Breast epithelium (tissue), 4 donors: ENCODE measurements at regions not wholly inside any gene's neighbourhood (a gene's known extent, or its start where the extent isn't known, plus 50 kb on each side); places are given as distances from the start of the nearest gene placed in this dataset.

Experiments used
- DNase-seq, 2 donors: peaks; one replicate each; pipeline ENCODE4 v3.0.0-alpha.2; 2019; ENCODE audit warnings: low spot score in 2 of 2
- H3K27ac ChIP-seq, 2 donors: fragments of 200-600 bp; sonication (generic) in 1 of 2; one replicate each; pipeline ENCODE4 v1.5.1; 2016 to 2019; ENCODE audit warnings: mild to moderate bottlenecking in 1 of 2
- H3K27me3 ChIP-seq, 2 donors: fragments of 200-600 bp; sonication (generic) in 1 of 2; one replicate each; pipeline versions ENCODE4 v1.5.1 to v1.6.0; 2017 to 2019; ENCODE audit warnings: control low read depth in 1 of 2, mild to moderate bottlenecking in 1 of 2
- H3K36me3 ChIP-seq: fragments of 200-600 bp; one replicate; pipeline ENCODE4 v1.5.1; 2019
- H3K4me1 ChIP-seq, 2 donors: fragments of 200-600 bp; sonication (generic); one replicate each; pipeline ENCODE4 v1.5.1; 2016 to 2019; ENCODE audit warnings: control low read depth in 1 of 2
- H3K4me3 ChIP-seq, 3 donors: fragments of 200-600 bp; sonication (generic); 1 replicate in 2 of 3; 2 replicates in 1 of 3; pipeline ENCODE4 v1.5.1; 2016 to 2019; ENCODE audit warnings: mild to moderate bottlenecking in 3 of 3, moderate library complexity in 2 of 3
- H3K9me3 ChIP-seq, 2 donors: fragments of 200-600 bp; sonication (generic) in 1 of 2; one replicate each; pipeline ENCODE4 v1.5.1; 2016 to 2019; ENCODE audit warnings: control low read depth in 1 of 2
- POLR2A ChIP-seq: fragments of 450-650 bp; IDR thresholded peaks from one replicate; pipeline ENCODE4 v1.6.1; 2016; ENCODE audit warnings: antibody characterized with exemption, mild to moderate bottlenecking, moderate library complexity
- POLR2AphosphoS5 ChIP-seq, 3 donors: sonication (generic); formaldehyde crosslinking; IDR thresholded peaks; one replicate each; pipeline ENCODE4 v1.6.1; 2017; ENCODE audit warnings: antibody characterized with exemption in 3 of 3
- intact Hi-C: fragments of 100-400 bp; cut with DNase I; formaldehyde crosslinking; loops from one replicate; pipeline ENCODE4 v1.15.1; 2023; ENCODE audit warnings: low total_unique reads
- TF ChIP-seq, protein P1 (sequence below), 3 donors: fragments of 450-650 bp; IDR thresholded peaks; one replicate each; pipeline ENCODE4 v1.5.1; 2016 to 2017; ENCODE audit warnings: antibody characterized with exemption in 3 of 3, mild to moderate bottlenecking in 3 of 3, moderate library complexity in 3 of 3

DNA sequence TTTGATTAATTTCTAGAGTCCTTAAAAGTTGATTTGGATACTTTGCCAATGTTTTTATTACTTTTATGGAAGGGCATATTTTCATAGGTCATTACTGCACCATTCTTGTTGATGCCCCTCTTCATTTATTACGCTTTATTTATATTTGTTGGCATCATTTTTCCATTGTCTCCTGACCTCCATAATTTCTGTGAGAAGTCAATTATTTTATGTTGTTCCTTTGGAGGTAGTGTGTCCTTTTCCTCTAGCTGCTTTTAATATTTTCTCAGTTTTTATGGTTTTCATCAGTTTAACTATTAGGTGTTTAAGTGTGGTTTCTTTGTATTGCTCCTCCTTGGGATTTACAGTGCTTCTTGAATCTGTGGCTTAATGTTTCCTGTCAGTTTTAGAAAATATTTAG, 134.9 kb downstream of the SAMD9 start:
- H3K27me3 ChIP-seq, result no peaks in the 10 kb centered on the region
- peaks cover 7 to 20% of the 10 kb centered on the region in 2 donors for H3K9me3 ChIP-seq
- H3K36me3 ChIP-seq, result no peaks in the 10 kb centered on the region
- no peak for DNase-seq
- intact Hi-C loops, result no loop called here
- no peak overlapping the region for H3K4me3 ChIP-seq
- TF ChIP-seq, protein P1, sequence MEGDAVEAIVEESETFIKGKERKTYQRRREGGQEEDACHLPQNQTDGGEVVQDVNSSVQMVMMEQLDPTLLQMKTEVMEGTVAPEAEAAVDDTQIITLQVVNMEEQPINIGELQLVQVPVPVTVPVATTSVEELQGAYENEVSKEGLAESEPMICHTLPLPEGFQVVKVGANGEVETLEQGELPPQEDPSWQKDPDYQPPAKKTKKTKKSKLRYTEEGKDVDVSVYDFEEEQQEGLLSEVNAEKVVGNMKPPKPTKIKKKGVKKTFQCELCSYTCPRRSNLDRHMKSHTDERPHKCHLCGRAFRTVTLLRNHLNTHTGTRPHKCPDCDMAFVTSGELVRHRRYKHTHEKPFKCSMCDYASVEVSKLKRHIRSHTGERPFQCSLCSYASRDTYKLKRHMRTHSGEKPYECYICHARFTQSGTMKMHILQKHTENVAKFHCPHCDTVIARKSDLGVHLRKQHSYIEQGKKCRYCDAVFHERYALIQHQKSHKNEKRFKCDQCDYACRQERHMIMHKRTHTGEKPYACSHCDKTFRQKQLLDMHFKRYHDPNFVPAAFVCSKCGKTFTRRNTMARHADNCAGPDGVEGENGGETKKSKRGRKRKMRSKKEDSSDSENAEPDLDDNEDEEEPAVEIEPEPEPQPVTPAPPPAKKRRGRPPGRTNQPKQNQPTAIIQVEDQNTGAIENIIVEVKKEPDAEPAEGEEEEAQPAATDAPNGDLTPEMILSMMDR (IDR thresholded peaks at IDR 0.05), result no peak
- TF ChIP-seq POLR2A (no peak), POLR2AphosphoS5 (IDR thresholded peaks at IDR 0.05) (no peak)
- H3K27ac ChIP-seq, result no peak overlapping the region
- H3K4me1 ChIP-seq, result no peaks in the 10 kb centered on the region

DNA sequence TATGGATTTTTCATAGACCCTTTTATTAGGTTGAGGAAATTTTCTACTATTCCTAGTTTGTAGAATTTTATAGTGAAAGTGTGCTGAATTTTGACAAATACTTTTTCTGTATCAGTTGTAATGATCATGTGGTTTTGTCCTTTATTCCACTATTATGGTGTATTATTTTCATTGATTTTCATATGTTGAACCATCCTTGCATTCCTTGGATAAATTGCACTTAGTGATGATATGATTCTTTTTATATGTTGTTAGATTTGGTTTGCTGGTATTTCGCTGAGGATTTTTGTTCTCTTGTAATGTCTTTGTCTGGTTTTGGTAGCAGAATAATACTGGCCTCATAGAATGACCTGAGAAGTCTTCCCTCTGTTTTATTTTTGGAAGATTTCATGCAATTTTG, 140.6 kb upstream of the CDK6 start:
- TF ChIP-seq POLR2AphosphoS5 (IDR thresholded peaks at IDR 0.05), result no peak
- TF ChIP-seq, protein P1 (IDR thresholded peaks at IDR 0.05), result no peak
- TF ChIP-seq POLR2A, result no peak
- peaks cover 14 to 40% of the 10 kb centered on the region in 2 donors for H3K9me3 ChIP-seq
- no peak overlapping the region for H3K27ac ChIP-seq
- H3K36me3 ChIP-seq, result no peaks in the 10 kb centered on the region
- no peaks in the 10 kb centered on the region for H3K27me3 ChIP-seq
- H3K4me1 ChIP-seq, result no peaks in the 10 kb centered on the region
- no peak for DNase-seq
- no peak overlapping the region for H3K4me3 ChIP-seq
- intact Hi-C loops, result no loop called here

DNA sequence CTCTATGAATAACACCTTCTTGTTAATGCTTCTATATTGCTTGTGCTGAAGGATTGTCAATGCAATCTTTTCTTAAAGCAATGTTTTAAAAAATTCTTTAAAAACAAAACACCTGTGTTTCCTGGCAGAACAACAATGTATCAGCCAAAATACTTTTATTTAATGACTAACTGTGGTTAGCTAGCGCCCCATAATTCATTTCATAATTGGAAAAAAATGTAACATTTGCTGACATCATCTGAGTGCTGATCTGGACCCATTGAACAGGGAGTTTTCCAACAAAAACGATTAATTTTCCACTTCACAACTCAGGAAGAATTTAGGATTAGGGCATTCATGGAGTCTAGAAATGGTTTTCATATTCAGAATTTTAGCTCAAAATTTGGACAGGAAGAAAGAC, 137.6 kb upstream of the CDK6 start:
- Histone ChIP-seq H3K4me3 (no peak overlapping the region), H3K27me3 (no peaks in the 10 kb centered on the region), H3K4me1 (no peaks in the 10 kb centered on the region), H3K27ac (no peak overlapping the region), H3K9me3 (peaks cover 7 to 24% of the 10 kb centered on the region in 2 donors), H3K36me3 (no peaks in the 10 kb centered on the region)
- no peak for TF ChIP-seq POLR2A
- intact Hi-C loops, result no loop called here
- DNase-seq, result no peak

DNA sequence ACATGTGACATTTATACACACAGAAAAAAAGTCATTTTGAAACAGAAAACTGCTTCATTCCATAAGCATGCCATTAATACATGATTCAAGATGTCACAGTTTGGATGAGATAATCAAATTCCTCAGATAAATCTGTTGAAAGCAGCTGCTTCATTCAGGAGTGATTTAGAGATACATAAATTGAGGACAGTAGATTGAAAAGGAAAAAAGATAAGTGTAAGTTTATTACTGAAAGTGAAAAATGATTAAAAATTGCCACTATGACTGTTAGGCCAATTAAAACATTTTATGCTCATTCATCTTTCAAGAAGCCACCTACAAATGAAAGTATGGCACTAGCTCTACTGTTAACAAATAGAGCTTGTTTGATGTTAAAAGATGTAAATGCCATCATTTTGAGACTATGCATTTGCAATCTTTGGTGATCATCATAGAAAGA, 136.9 kb upstream of the CDK6 start:
- H3K27ac ChIP-seq, result no peak overlapping the region
- H3K4me1 ChIP-seq, result no peaks in the 10 kb centered on the region
- intact Hi-C loops, result no loop called here
- H3K27me3 ChIP-seq, result no peaks in the 10 kb centered on the region
- TF ChIP-seq POLR2A (no peak), POLR2AphosphoS5 (IDR thresholded peaks at IDR 0.05) (no peak)
- TF ChIP-seq, protein P1 (IDR thresholded peaks at IDR 0.05), result no peak
- no peaks in the 10 kb centered on the region for H3K36me3 ChIP-seq
- peaks cover 7 to 20% of the 10 kb centered on the region in 2 donors for H3K9me3 ChIP-seq
- H3K4me3 ChIP-seq, result no peak overlapping the region
- no peak for DNase-seq

DNA sequence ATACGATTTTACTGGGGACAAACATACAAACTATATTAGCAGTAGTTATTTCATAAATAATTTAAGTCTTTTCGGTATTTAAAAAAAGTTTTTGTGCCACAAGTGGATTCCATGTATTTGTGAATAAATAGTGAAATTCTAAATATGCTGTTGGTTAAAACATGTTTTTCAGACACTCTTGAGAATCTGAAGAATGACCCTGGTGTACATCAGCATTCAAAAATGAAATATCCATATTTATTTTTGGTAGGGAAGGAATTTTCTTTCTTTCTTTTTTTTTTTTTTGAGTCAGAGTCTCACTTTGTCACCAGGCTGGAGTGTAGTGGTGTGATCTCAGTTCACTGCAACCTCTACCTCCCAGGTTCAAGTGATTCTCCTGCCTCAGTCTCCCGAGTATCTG, 136.1 kb upstream of the CDK6 start:
- Histone ChIP-seq H3K27ac (no peak overlapping the region), H3K9me3 (peaks cover 7 to 16% of the 10 kb centered on the region in 2 donors), H3K4me3 (no peak overlapping the region), H3K36me3 (no peaks in the 10 kb centered on the region), H3K27me3 (no peaks in the 10 kb centered on the region), H3K4me1 (no peaks in the 10 kb centered on the region)
- TF ChIP-seq, protein P1 (IDR thresholded peaks at IDR 0.05), result no peak
- TF ChIP-seq POLR2AphosphoS5 (IDR thresholded peaks at IDR 0.05) (no peak), POLR2A (no peak)
- intact Hi-C loops, result no loop called here
- DNase-seq, result no peak

DNA sequence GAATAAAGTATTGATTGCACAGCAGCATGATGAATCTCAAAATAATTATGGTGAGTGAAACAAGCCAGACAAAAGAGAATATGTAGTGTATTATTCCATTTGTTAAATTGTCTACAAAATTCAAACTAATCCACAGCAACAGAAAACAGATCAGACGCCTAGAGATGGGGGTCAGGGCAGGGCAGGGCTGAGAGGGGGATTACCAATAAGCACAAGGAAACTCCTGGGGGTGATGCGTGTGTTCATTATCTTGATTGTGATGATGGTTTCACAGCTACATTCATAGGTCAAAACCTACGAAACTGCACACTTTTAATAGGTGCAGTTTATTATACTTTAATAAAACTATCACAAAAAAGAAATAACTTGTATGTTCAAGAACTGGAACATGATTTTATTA, 132.7 kb upstream of the CDK6 start:
- Histone ChIP-seq H3K36me3 (no peaks in the 10 kb centered on the region), H3K27me3 (no peaks in the 10 kb centered on the region), H3K4me1 (no peaks in the 10 kb centered on the region), H3K27ac (no peak overlapping the region), H3K9me3 (no peaks in the 10 kb centered on the region), H3K4me3 (no peak overlapping the region)
- TF ChIP-seq, protein P1 (IDR thresholded peaks at IDR 0.05), result no peak
- TF ChIP-seq POLR2A (no peak), POLR2AphosphoS5 (IDR thresholded peaks at IDR 0.05) (no peak)
- intact Hi-C loops, result no loop called here
- DNase-seq, result no peak
